Nephron (organoid): ENCODE measurements at regions not wholly inside any gene's neighbourhood (a gene's known extent, or its start where the extent isn't known, plus 50 kb on each side); places are given as distances from the start of the nearest gene placed in this dataset.

Experiments used
- H3K27ac Mint-ChIP-seq, 3 experiments: 2 replicates each; pipeline ENCODE4 v1.8.0; 2020; ENCODE audit warnings: mixed read lengths in 3 of 3, mild to moderate bottlenecking in 2 of 3, moderate library complexity in 1 of 3
- H3K27me3 Mint-ChIP-seq: 2 replicates; pipeline ENCODE4 v1.8.0; 2021; ENCODE audit warnings: low read depth, mild to moderate bottlenecking, moderate library complexity, mixed read lengths
- H3K36me3 Mint-ChIP-seq: 2 replicates; pipeline ENCODE4 v1.8.0; 2020; ENCODE audit warnings: low read depth, mixed read lengths
- H3K4me1 Mint-ChIP-seq: 2 replicates; pipeline ENCODE4 v1.8.0; 2020; ENCODE audit warnings: mixed read lengths
- H3K4me3 Mint-ChIP-seq, 3 experiments: 2 replicates each; pipeline ENCODE4 v1.8.0; 2020; ENCODE audit warnings: mild to moderate bottlenecking in 3 of 3, mixed read lengths in 3 of 3, moderate library complexity in 2 of 3
- H3K9me3 Mint-ChIP-seq: 2 replicates; pipeline ENCODE4 v1.8.0; 2020; ENCODE audit warnings: mixed read lengths
- CTCF ChIP-seq, 3 experiments: fragments of 200-600 bp; sonication (generic); IDR thresholded peaks; one replicate each; pipeline ENCODE4 v1.5.0; 2021; ENCODE audit warnings: antibody characterized with exemption in 3 of 3; ENCODE audit not compliant: unreplicated experiment in 3 of 3

- no peak overlapping the region for H3K27ac Mint-ChIP-seq
- no peak for TF ChIP-seq CTCF (IDR thresholded peaks at IDR 0.05; ENCODE audit: unreplicated experiment in 3 of 3)
- peaks cover 4% of the 10 kb centered on the region for H3K27me3 Mint-ChIP-seq
- H3K4me1 Mint-ChIP-seq = peaks cover 21% of the 10 kb centered on the region
- H3K4me3 Mint-ChIP-seq = no peak overlapping the region
- no peaks in the 10 kb centered on the region for H3K36me3 Mint-ChIP-seq
- peaks cover 2% of the 10 kb centered on the region for H3K9me3 Mint-ChIP-seq
Observed at GRCh38 chr12:94786906-94787305, 136.5 kb upstream of the TMCC3 start.

DNA sequence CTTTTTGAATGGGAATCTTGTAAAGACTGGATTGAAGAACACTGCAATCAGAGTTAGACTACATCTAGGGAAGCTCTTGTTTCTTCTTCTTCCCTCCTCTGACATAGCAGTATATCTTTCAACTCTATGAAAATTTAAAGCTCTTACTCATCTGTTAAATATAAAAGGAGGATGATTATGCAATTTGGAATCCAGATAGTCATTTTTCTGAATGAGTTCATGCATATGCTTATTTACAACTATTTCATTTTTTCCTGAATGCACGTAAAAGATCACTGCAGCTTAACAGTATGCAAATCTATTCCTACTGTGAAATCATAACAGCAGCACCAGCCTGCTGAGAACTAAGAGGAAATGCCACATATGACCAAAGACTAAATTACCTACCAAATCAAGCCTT lies 133.5 kb upstream of the TMCC3 start:
- no peak overlapping the region for H3K4me3 Mint-ChIP-seq
- H3K9me3 Mint-ChIP-seq = peaks cover 6% of the 10 kb centered on the region
- peaks cover 4% of the 10 kb centered on the region for H3K27me3 Mint-ChIP-seq

DNA sequence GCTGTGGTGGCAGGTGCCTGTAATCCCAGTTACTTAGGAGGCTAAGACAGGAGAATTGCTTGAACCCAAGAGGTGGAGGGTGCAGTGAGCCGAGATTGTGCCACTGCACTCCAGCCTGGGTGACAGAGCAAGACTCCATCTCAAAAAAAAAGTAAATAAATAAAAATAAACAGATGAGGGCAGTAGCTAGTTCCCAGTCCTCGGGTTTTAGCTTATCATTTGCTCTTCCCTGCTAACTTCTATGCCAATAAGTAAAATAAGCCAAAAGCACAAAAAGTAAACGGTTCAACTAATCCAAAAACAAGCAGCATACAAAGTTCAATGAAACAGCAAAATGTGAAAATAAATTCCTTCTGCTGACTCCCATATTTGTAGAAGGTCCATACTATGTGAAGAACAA lies 133.0 kb upstream of the TMCC3 start:
- no peak overlapping the region for H3K4me3 Mint-ChIP-seq
- peaks cover 4% of the 10 kb centered on the region for H3K27me3 Mint-ChIP-seq
- H3K27ac Mint-ChIP-seq = peak overlapping the region; percentile 29 to 36 (median 35)
- peaks cover 18% of the 10 kb centered on the region for H3K4me1 Mint-ChIP-seq
- no peak for TF ChIP-seq CTCF (IDR thresholded peaks at IDR 0.05; ENCODE audit: unreplicated experiment in 3 of 3)
- H3K36me3 Mint-ChIP-seq = no peaks in the 10 kb centered on the region
- peaks cover 6% of the 10 kb centered on the region for H3K9me3 Mint-ChIP-seq

More for the DNA sequence above, 133.5 kb upstream of the TMCC3 start:
- no peaks in the 10 kb centered on the region for H3K36me3 Mint-ChIP-seq
- TF ChIP-seq CTCF (IDR thresholded peaks at IDR 0.05; ENCODE audit: unreplicated experiment in 3 of 3) = no peak
- peak overlapping the region in 1 of 3 experiments; percentile 35 for H3K27ac Mint-ChIP-seq
- H3K4me1 Mint-ChIP-seq = peaks cover 17% of the 10 kb centered on the region

DNA sequence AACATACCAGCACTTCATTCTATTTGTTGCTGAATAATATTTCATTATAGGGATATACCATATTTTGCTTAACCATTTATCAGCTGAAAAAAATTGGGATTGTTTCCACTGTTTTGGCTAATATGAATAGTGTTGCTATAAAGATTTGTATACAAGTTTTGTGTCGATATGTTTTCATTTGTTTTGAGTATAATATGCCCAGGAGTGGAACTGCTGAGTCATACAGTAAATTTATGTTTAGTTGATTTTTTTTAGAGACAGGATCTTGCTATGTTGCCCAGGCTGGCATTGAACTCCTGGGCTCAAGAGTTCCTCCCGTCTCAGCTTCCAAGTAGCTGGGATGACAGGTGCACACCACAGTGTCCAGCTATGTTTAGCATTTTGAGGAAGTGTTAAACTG lies 131.5 kb upstream of the TMCC3 start:
- Mint-ChIP-seq H3K4me1 (peaks cover 25% of the 10 kb centered on the region), H3K4me3 (no peak overlapping the region), H3K36me3 (no peaks in the 10 kb centered on the region), H3K9me3 (peaks cover 6% of the 10 kb centered on the region), H3K27ac (no peak overlapping the region), H3K27me3 (peaks cover 6% of the 10 kb centered on the region)
- TF ChIP-seq CTCF (IDR thresholded peaks at IDR 0.05; ENCODE audit: unreplicated experiment in 3 of 3) = no peak

GRCh38 chr12:94779485-94779884 lies 129.1 kb upstream of the TMCC3 start:
- Mint-ChIP-seq H3K4me1 (peaks cover 30% of the 10 kb centered on the region), H3K27ac (peak overlapping the region; percentile 33 to 64 (median 52)), H3K4me3 (no peak overlapping the region), H3K27me3 (peaks cover 7% of the 10 kb centered on the region), H3K9me3 (peaks cover 6% of the 10 kb centered on the region), H3K36me3 (no peaks in the 10 kb centered on the region)
- TF ChIP-seq CTCF (IDR thresholded peaks at IDR 0.05; ENCODE audit: unreplicated experiment in 3 of 3) = no peak

GRCh38 chr12:94777936-94778335 lies 127.6 kb upstream of the TMCC3 start:
- Mint-ChIP-seq H3K9me3 (peaks cover 4% of the 10 kb centered on the region), H3K36me3 (no peaks in the 10 kb centered on the region), H3K4me1 (peaks cover 20% of the 10 kb centered on the region), H3K27ac (peak overlapping the region in 2 of 3 experiments; percentile 6 to 12), H3K27me3 (peaks cover 4% of the 10 kb centered on the region), H3K4me3 (no peak overlapping the region)
- no peak for TF ChIP-seq CTCF (IDR thresholded peaks at IDR 0.05; ENCODE audit: unreplicated experiment in 3 of 3)
